GM21367 (cell line): ENCODE measurements at regions not wholly inside any gene's neighbourhood (a gene's known extent, or its start where the extent isn't known, plus 50 kb on each side); places are given as distances from the start of the nearest gene placed in this dataset.

Experiments used
- ATAC-seq: cut with Tn5 transposase; IDR thresholded peaks from one replicate; pipeline ENCODE4 v1.9.1; 2021; ENCODE audit not compliant: unreplicated experiment

- ATAC-seq = no peak
Observed at GRCh38 chr16:73610160-73610559, 562.2 kb upstream of the ZFHX3 start.

- ATAC-seq = no peak
Observed at GRCh38 chr16:73608911-73609310, 561.0 kb upstream of the ZFHX3 start.

GRCh38 chr16:73605309-73605708 is 557.4 kb upstream of the ZFHX3 start:
- no peak for ATAC-seq

- ATAC-seq = peak; percentile 81
Observed at GRCh38 chr16:73601911-73602310, 554.0 kb upstream of the ZFHX3 start.

GRCh38 chr16:73599870-73600269 is 551.9 kb upstream of the ZFHX3 start:
- ATAC-seq = no peak

GRCh38 chr16:73599351-73599750 is 551.4 kb upstream of the ZFHX3 start:
- no peak for ATAC-seq

GRCh38 chr16:73584157-73584556 is 536.2 kb upstream of the ZFHX3 start:
- no peak for ATAC-seq

GRCh38 chr16:73572135-73572828 is 524.4 kb upstream of the ZFHX3 start:
- ATAC-seq = no peak

GRCh38 chr16:73569266-73569980 is 521.5 kb upstream of the ZFHX3 start:
- ATAC-seq = no peak

GRCh38 chr16:73568769-73569168 is 520.8 kb upstream of the ZFHX3 start:
- ATAC-seq = no peak

- no peak for ATAC-seq
Observed at GRCh38 chr16:73565925-73566324, 518.0 kb upstream of the ZFHX3 start.

- no peak for ATAC-seq
Observed at GRCh38 chr16:73565263-73565662, 517.3 kb upstream of the ZFHX3 start.

- ATAC-seq = no peak
Observed at GRCh38 chr16:73563709-73564108, 515.8 kb upstream of the ZFHX3 start.

- ATAC-seq = no peak
Observed at GRCh38 chr16:73560497-73560896, 512.6 kb upstream of the ZFHX3 start.

GRCh38 chr16:73558219-73558618 is 510.3 kb upstream of the ZFHX3 start:
- ATAC-seq = no peak

- ATAC-seq = no peak
Observed at GRCh38 chr16:73553941-73554660, 506.2 kb upstream of the ZFHX3 start.

- ATAC-seq = no peak
Observed at GRCh38 chr16:73549984-73550631, 502.2 kb upstream of the ZFHX3 start.

- ATAC-seq = no peak
Observed at GRCh38 chr16:73547552-73548403, 499.9 kb upstream of the ZFHX3 start.

- ATAC-seq = no peak
Observed at GRCh38 chr16:73546341-73546845, 498.5 kb upstream of the ZFHX3 start.

- ATAC-seq = no peak
Observed at GRCh38 chr16:73545755-73546154, 497.8 kb upstream of the ZFHX3 start.
